Smooth muscle cell (in vitro differentiated cells): ENCODE measurements at regions not wholly inside any gene's neighbourhood (a gene's known extent, or its start where the extent isn't known, plus 50 kb on each side); places are given as distances from the start of the nearest gene placed in this dataset.

ENCODE experiments used
- DNase-seq: peaks from one replicate; lab custom pipeline; 2025; ENCODE audit not compliant: unreplicated experiment; lab: John Stamatoyannopoulos, UW
- H2AFZ ChIP-seq: fragments of 200-600 bp; sonication (generic); 2 replicates; pipeline ENCODE4 v1.6.0; 2016; ENCODE audit warnings: antibody characterized with exemption, low read depth, mild to moderate bottlenecking
- H3F3A ChIP-seq: fragments of 200-600 bp; sonication (generic); 2 replicates; pipeline ENCODE4 v1.6.0; 2017; ENCODE audit warnings: antibody characterized with exemption, low read depth
- H3K27ac ChIP-seq: fragments of 200-600 bp; sonication (generic); 2 replicates; pipeline ENCODE4 v1.5.1; 2016; ENCODE audit warnings: low read depth, mild to moderate bottlenecking
- H3K27me3 ChIP-seq: fragments of 200-600 bp; sonication (generic); 2 replicates; pipeline ENCODE4 v1.6.1; 2016; ENCODE audit warnings: low read depth, mild to moderate bottlenecking
- H3K36me3 ChIP-seq: fragments of 200-600 bp; sonication (generic); 2 replicates; pipeline ENCODE4 v1.5.1; 2016; ENCODE audit warnings: low read depth
- H3K4me1 ChIP-seq: fragments of 200-600 bp; sonication (generic); 2 replicates; pipeline ENCODE4 v1.5.1; 2016; ENCODE audit warnings: low read depth
- H3K4me2 ChIP-seq: fragments of 200-600 bp; sonication (generic); 2 replicates; pipeline ENCODE4 v1.6.0; 2016; ENCODE audit warnings: mild to moderate bottlenecking
- H3K4me3 ChIP-seq: fragments of 200-600 bp; sonication (generic); 2 replicates; pipeline ENCODE4 v1.5.1; 2016; ENCODE audit warnings: mild to moderate bottlenecking
- H3K79me2 ChIP-seq: fragments of 200-600 bp; sonication (generic); 2 replicates; pipeline ENCODE4 v1.6.0; 2016; ENCODE audit warnings: low read depth, mild to moderate bottlenecking
- H3K9ac ChIP-seq: fragments of 200-600 bp; sonication (generic); 2 replicates; pipeline ENCODE4 v1.6.0; 2016; ENCODE audit warnings: low read depth
- H3K9me3 ChIP-seq: fragments of 200-600 bp; sonication (generic); replicated peaks from 2 replicates; pipeline ENCODE4 v1.5.1; 2016; ENCODE audit warnings: low read depth
- H4K20me1 ChIP-seq: fragments of 200-600 bp; sonication (generic); 2 replicates; pipeline ENCODE4 v1.6.0; 2016; ENCODE audit warnings: low read depth
- CTCF ChIP-seq: fragments of 200-600 bp; sonication (generic); IDR thresholded peaks from 2 replicates; pipeline ENCODE4 v1.5.1; 2017; ENCODE audit warnings: borderline replicate concordance, mild to moderate bottlenecking, antibody characterized with exemption; ENCODE audit not compliant: insufficient read depth, poor library complexity, severe bottlenecking
- WGBS: methylation state at CpG from one replicate; pipeline ENCODE4 v1.1.7; 2016; ENCODE audit warnings: low lambda C conversion rate; 5-methylcytosine and 5-hydroxymethylcytosine counted together

- Histone ChIP-seq H3K4me3 (no peak overlapping the region), H3K27ac (no peak overlapping the region), H4K20me1 (no peaks in the 10 kb centered on the region), H3K27me3 (no peaks in the 10 kb centered on the region), H3K9ac (no peak overlapping the region), H3K9me3 (no peaks in the 10 kb centered on the region), H3K79me2 (no peaks in the 10 kb centered on the region), H3K36me3 (no peaks in the 10 kb centered on the region), H2AFZ (no peak overlapping the region), H3K4me1 (no peaks in the 10 kb centered on the region), H3K4me2 (no peak overlapping the region), H3F3A (no peaks in the 10 kb centered on the region)
- DNase-seq: no peak
- WGBS: 97% methylated on average over 1 of the region's 1 CpG
- no peak for TF ChIP-seq CTCF
Measured at GRCh38 chr5:58200451-58200850, 259.4 kb downstream of the PLK2 start.

GRCh38 chr5:58199087-58199486 lies 260.8 kb downstream of the PLK2 start:
- DNase-seq: no peak
- Histone ChIP-seq H3F3A (no peaks in the 10 kb centered on the region), H3K79me2 (no peaks in the 10 kb centered on the region), H3K4me2 (no peak overlapping the region), H3K4me1 (no peaks in the 10 kb centered on the region), H3K36me3 (no peaks in the 10 kb centered on the region), H3K4me3 (no peak overlapping the region), H4K20me1 (no peaks in the 10 kb centered on the region), H2AFZ (no peak overlapping the region), H3K9me3 (no peaks in the 10 kb centered on the region), H3K27ac (no peak overlapping the region), H3K9ac (no peak overlapping the region), H3K27me3 (no peaks in the 10 kb centered on the region)
- WGBS: 96% methylated on average over 2 of the region's 2 CpGs
- no peak for TF ChIP-seq CTCF

GRCh38 chr5:58198330-58198729 lies 261.6 kb downstream of the PLK2 start:
- WGBS: 34% methylated on average over 2 of the region's 2 CpGs
- no peak for TF ChIP-seq CTCF
- no peaks in the 10 kb centered on the region for H3K9me3 ChIP-seq
- H3K4me2 ChIP-seq: no peak overlapping the region
- H3F3A ChIP-seq: no peaks in the 10 kb centered on the region
- H3K4me3 ChIP-seq: no peak overlapping the region
- no peaks in the 10 kb centered on the region for H3K36me3 ChIP-seq
- no peaks in the 10 kb centered on the region for H3K27me3 ChIP-seq
- no peak overlapping the region for H2AFZ ChIP-seq
- no peaks in the 10 kb centered on the region for H3K4me1 ChIP-seq
- no peak overlapping the region for H3K27ac ChIP-seq
- H4K20me1 ChIP-seq: no peaks in the 10 kb centered on the region
- no peaks in the 10 kb centered on the region for H3K79me2 ChIP-seq
- no peak overlapping the region for H3K9ac ChIP-seq
- no peak for DNase-seq

DNA sequence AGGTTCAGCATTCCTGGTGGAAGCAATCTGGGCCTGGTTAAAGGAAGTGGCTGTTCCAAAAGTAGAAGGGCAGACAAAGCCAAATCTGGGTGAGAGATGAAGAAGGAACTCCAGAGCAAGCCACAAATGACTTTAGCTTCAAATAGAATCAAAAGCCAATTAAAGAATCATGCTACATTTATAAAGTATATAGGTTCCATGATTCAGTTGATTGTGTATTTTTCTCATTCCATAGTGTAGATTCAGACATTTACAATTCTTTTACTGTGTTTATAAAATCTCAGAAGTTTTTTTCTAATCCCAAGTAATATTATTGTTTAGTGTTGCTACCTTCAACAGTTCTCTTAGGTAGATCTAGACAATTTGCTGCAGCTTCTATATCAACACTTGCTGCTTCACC lies 262.0 kb downstream of the PLK2 start:
- Histone ChIP-seq H3K36me3 (no peaks in the 10 kb centered on the region), H3K4me3 (no peak overlapping the region), H3K79me2 (no peaks in the 10 kb centered on the region), H3F3A (no peaks in the 10 kb centered on the region), H3K4me2 (no peak overlapping the region), H3K9ac (no peak overlapping the region), H3K4me1 (no peaks in the 10 kb centered on the region), H3K9me3 (no peaks in the 10 kb centered on the region), H3K27ac (no peak overlapping the region), H3K27me3 (no peaks in the 10 kb centered on the region), H4K20me1 (no peaks in the 10 kb centered on the region), H2AFZ (no peak overlapping the region)
- no peak for TF ChIP-seq CTCF
- no peak for DNase-seq
